ENCODE measurements at regions not wholly inside any gene's neighbourhood (a gene's known extent, or its start where the extent isn't known, plus 50 kb on each side); places are given as distances from the start of the nearest gene placed in this dataset.

- TF ChIP-seq CTCF (IDR thresholded peaks at IDR 0.05) (no peak), POLR2A (IDR thresholded peaks at IDR 0.05) (no peak)
Observed at GRCh38 chr2:5911718-5912117, 219.5 kb downstream of the SOX11 start.

All from Peyer's patch (tissue), 4 donors.